Stromal cell of bone marrow (primary cell): ENCODE measurements at regions not wholly inside any gene's neighbourhood (a gene's known extent, or its start where the extent isn't known, plus 50 kb on each side); places are given as distances from the start of the nearest gene placed in this dataset.
"Not testable (repeated sequence)": the region's sequence is repeated elsewhere in the genome, so short reads cannot be mapped to it uniquely, and the experiment has no call there.

Experiments used
- DNase-seq: peaks from one replicate; pipeline ENCODE4 v3.0.0-alpha.2; 2012; ENCODE audit warnings: low read depth

DNA sequence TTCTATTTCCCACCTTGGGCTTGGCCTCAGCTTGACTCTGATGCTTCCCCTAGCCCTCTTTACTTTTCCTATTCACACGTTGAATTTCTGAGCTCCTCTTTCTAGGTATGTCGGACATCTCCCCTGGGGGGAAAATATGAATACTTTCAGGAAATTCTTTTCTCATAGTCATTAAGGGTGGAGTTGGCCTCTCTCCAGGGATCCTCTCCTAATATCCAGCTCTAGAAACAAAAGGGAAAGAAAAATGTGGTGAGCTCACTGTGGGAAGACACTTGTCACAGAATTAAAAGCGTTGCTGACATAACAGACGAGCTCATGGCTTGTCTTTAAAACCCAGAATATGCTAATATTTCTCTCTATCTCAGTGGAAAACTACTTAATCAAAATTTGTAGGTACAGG, 132.7 kb upstream of the MEX3C start:
- no peak for DNase-seq

DNA sequence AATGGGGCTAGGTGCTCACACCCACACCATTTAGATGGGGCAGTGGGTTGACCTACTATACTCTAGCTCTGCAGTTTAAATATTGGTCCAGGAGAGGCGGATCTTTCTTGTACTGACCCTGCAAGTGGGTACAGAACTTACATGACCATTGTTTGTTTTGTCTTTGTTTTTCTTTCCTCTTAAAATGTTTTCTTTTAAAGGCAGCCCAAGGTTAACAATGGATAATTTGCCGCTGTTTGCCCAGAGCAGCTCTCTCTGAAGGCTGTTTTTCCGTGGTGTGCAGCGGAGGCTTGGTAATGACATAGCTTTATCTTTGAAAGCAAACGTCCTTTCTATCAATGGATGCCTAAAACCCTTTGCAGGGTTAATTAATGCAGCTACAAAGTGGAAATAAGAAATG, 133.3 kb upstream of the MEX3C start:
- no peak for DNase-seq

DNA sequence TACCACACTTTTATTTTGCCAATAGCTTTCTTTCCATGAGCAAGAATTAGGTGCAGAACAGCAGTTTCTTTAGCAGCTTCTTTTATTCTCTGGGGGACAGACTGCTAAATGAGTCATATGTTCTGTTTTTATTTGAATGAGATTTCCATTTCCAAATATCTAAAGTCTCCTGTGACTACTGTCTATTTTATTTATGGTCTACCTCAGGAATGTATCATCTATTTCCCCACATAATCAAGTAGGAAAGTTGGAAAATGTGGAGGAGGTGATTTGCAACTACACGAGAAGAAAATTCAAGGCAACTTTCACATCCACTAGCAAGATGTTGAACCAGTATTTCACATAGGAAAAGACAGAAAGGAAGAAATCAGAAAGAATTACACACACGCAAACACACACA, 139.9 kb upstream of the MEX3C start:
- DNase-seq, result peak; percentile 18

- no peak for DNase-seq
Measured at GRCh38 chr18:51339856-51340255, 142.4 kb upstream of the MEX3C start.

GRCh38 chr18:51340332-51340731, 142.9 kb upstream of the MEX3C start:
- no peak for DNase-seq

- no peak for DNase-seq
Measured at GRCh38 chr18:51342815-51343214, 145.3 kb upstream of the MEX3C start.

- no peak for DNase-seq
Measured at GRCh38 chr18:51345848-51346391, 148.4 kb upstream of the MEX3C start.

- no peak for DNase-seq
Measured at GRCh38 chr18:51346404-51346803, 148.9 kb upstream of the MEX3C start.

DNA sequence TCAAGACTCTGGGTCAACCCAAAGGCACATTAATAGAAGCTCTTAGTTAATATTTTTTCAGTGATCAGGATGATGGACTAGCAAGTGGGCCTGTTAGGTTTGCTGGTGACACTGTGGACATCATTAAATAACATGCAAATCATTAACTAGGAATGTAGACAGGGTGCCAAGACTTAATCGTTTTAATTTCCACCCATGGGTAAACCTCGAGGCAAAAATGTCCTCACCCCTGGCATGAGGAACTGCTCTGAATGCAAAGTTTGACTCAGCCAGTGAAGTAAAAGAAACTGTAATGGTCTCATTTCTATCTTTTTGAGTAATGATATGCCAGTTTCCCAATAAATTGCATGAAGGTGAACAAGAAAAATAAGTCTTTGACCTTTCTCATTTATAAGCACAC, 152.6 kb upstream of the MEX3C start:
- DNase-seq, result no peak

- DNase-seq, result no peak
Measured at GRCh38 chr18:51355841-51356240, 158.4 kb upstream of the MEX3C start.

GRCh38 chr18:51360301-51360700, 162.8 kb upstream of the MEX3C start:
- not testable (repeated sequence) for DNase-seq

DNA sequence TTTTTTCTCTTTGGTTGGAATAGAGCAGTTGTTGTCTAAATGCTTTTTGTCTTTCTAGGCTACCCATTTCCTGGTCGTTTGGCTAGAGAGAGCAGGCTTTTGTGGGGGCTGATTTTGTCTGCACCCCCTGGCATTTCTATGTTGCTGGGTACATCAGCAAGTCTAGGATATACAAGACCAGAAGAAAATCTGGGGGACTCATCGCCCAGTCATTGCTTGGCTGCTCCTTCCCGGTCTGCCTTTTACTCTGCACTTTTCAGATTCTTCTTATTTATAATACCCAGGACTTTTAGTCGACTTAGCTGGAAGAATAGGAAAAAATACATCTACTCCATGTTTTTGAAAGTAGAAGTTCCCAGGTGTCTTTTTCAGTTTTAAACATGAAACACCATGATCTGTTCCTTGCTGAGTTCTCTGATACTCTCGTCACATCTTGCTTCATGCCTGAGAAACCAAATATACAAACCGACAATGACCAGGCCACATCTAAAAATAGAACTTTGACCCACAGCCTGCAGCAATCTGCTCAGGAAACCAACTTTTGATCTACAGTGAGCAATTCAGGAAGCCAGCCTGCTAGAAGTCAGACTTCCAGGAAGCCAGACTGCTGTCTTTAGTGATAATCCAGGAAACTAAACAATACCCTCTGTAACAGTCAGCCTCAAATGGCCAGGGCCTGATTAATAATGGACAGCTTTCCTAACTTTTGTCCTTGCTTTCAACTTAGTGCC, 163.8 kb upstream of the MEX3C start:
- DNase-seq, result no peak

GRCh38 chr18:51363384-51363783, 165.9 kb upstream of the MEX3C start:
- DNase-seq, result no peak

- no peak for DNase-seq
Measured at GRCh38 chr18:51370996-51371395, 173.5 kb upstream of the MEX3C start.

DNA sequence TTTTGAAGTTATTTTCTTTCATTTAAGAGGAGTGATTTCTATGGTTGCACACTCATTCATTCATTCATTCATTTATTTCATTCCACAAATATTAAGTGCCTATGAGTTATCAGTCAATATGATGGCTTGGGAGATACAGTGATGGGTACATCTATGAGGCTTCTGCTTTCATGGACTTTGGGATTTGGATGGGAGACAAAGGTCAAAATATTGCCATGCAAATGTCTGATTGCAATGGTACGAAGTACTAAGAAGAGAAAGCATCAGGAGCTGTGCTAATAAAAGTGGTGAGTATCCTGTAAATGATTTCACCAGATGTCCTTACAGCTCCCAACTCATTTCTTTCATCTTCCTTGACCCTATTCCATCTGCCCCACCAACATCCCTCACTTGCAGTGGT, 174.4 kb upstream of the MEX3C start:
- no peak for DNase-seq

DNA sequence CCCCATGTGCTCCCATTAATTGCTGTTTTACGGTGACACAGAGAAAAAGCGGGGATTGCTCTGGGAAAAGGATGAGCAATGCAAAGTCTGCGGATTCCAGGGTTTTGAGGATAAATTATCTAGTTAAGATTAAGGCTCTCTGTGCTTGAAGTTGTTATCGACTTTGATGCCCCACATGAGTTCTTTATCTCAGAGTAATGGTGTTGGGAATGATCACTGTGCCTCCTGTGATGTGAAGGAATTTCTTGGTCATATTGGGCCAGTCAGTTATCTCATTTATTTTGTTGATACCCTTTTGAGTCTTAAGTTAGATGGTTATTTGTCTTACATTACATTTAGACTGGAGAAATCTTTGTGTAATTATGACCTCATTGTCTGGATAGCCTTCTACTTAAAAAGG, 184.6 kb upstream of the MEX3C start:
- no peak for DNase-seq

DNA sequence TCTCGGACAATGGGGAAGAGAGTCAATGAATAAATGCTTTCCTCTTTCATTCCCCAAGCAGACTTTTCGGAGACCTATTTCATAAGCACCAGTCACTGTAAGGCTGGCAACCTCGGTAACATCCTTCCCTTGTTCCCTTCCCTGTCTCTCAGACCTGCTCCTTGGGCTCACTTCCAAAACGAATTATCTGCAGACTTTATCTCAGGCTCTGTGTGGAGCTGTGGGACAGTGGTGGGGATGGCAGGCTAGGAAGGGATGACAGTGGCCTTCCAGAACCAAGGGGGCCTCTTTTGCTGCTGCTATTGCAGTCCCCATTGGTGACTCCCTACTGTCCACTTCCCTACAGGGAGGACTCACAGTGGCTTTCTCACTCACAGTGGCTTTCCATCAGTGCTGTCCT, 185.6 kb upstream of the MEX3C start:
- DNase-seq, result no peak

- no peak for DNase-seq
Measured at GRCh38 chr18:51383711-51384110, 186.2 kb upstream of the MEX3C start.

- DNase-seq, result no peak
Measured at GRCh38 chr18:51385270-51385669, 187.8 kb upstream of the MEX3C start.

DNA sequence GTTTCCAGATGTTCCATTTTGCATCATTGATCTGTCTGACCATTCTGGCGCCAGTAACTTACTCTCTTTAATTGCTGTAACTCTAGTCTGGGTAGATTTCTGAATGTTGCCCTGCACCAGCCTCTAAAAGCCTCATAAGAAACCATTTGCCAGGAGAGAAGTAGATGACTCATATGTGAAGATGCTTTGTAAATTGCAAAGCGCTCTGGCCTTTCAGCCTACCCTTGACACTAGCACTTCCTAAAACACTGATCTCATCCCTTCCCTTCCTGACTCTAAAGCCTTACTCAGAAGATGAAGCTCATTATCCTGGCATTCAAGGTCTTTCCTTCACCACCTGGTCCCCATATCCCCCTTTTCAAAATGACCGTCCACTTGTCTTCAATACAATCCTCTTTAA, 193.2 kb upstream of the MEX3C start:
- no peak for DNase-seq

DNA sequence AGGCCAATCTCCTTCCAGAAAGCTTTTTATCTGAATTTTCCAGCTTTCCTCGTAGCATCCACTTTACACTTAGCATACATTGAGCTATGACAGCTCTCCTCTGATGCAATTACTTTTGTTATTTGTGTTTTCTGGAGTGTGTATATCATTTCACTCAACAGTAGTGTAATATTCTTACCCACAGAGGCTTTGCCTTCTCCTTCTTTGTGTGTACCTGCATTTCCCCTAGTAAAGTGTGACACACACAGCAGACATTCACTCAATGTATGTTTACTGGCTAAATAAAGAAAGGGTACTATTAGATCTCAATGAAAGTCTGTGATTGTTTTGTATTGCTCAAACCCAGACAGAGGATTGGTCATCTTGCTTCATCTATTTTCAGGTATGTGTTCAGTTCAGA, 193.7 kb upstream of the MEX3C start:
- DNase-seq, result no peak

DNA sequence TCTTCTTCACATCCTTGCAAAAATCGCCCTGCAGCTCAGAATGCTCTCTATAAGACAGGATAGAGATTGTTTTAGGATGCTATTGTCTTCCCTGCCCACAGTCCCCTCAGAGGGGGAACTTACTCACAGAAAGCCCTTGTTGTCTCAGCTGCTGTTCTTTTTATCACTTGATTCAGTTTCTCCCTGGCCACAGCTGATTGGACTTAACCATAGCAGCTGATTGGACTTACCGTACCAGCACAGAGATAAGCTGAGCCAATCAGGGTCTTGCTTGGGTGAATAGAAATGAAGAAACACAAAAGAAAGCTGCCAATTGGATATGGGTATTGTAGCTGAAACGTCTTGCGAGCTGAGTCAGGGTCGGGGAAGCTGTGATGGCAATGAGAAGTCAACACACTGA, 194.2 kb upstream of the MEX3C start:
- DNase-seq, result no peak

DNA sequence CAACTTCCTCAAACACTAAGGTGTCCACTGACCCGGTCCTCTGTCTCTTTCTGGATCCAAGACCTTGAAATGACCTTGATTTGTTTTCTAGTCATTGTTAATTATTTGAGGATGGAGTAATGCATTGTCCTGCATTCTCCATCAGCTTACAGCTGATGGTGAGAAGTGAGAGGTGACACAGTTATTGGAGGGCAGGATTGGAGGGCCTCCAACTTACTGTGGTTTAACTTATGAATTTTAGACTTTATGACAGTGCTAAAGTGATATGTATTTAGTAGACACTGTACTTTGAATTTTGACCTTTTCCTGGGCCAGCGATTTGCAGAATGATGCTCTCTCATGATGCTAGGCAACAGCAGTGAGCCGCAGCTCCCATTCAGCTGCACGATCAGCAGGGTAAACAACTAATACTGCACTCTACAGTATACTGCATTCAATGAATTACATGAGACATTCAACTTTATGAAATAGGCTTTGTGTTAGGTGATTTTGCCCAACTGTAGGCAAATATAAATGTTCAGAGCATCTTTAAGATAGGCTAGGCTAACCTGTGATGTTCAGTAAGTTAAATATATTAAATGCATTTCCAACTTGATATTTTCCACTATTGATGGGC, 200.0 kb upstream of the MEX3C start:
- no peak for DNase-seq

- DNase-seq, result no peak
Measured at GRCh38 chr18:51398104-51398503, 200.6 kb upstream of the MEX3C start.
